Ishikawa (cell line): ENCODE measurements at regions not wholly inside any gene's neighbourhood (a gene's known extent, or its start where the extent isn't known, plus 50 kb on each side); places are given as distances from the start of the nearest gene placed in this dataset.

Experiments
- CEBPB ChIP-seq: IDR thresholded peaks from 2 replicates; pipeline ENCODE4 v1.6.1; 2012
- EGR1 ChIP-seq: IDR thresholded peaks from 2 replicates; pipeline ENCODE4 v1.6.1; 2012
- NFIC ChIP-seq: IDR thresholded peaks from 2 replicates; pipeline ENCODE4 v1.6.1; 2012
- RAD21 ChIP-seq: IDR thresholded peaks from 2 replicates; pipeline ENCODE4 v1.6.1; 2012; ENCODE audit warnings: low read depth
- REST ChIP-seq: IDR thresholded peaks from 2 replicates; pipeline ENCODE4 v1.6.1; 2012; ENCODE audit warnings: low read depth, mild to moderate bottlenecking
- TAF1 ChIP-seq: IDR thresholded peaks from 2 replicates; pipeline ENCODE4 v1.6.1; 2012; ENCODE audit warnings: low read depth, mild to moderate bottlenecking
- TCF12 ChIP-seq: IDR thresholded peaks from 2 replicates; pipeline ENCODE4 v1.6.1; 2012; ENCODE audit warnings: low read depth
- TEAD4 ChIP-seq: IDR thresholded peaks from 2 replicates; pipeline ENCODE4 v1.6.1; 2012
- USF1 ChIP-seq: IDR thresholded peaks from 2 replicates; pipeline ENCODE4 v1.6.1; 2012
- TF ChIP-seq, protein P1 (sequence below): IDR thresholded peaks from 2 replicates; pipeline ENCODE4 v1.6.1; 2012

DNA sequence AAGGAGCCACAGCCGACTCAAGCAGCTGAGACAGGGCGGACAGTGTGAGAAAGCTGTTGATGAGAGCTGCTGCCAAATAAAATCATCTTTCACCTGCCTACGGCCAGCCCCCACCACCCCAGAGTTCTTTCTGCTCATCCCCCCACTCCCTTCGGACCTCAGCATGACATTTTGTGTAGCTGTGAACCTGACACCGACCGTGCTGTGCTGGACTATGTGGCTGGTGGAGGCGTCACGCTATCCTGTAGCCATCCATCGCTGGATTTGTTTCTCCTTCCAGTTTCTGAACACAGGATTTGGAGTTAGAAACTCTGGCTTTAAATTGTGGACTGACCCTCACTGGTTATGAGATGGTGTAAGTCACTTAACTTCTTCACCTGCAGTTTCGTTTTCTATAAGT, 317.3 kb downstream of the DCDC2C start:
- TF ChIP-seq CEBPB, result no peak
- TF ChIP-seq REST, result no peak
- TF ChIP-seq TCF12, result no peak
- no peak for TF ChIP-seq TAF1
- TF ChIP-seq NFIC, result no peak
- no peak for TF ChIP-seq USF1
- TF ChIP-seq, protein P1, sequence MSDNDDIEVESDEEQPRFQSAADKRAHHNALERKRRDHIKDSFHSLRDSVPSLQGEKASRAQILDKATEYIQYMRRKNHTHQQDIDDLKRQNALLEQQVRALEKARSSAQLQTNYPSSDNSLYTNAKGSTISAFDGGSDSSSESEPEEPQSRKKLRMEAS, result no peak
- TF ChIP-seq RAD21, result no peak
- TF ChIP-seq EGR1, result no peak
- no peak for TF ChIP-seq TEAD4
